ENCODE measurements at regions not wholly inside any gene's neighbourhood (a gene's known extent, or its start where the extent isn't known, plus 50 kb on each side); places are given as distances from the start of the nearest gene placed in this dataset.

DNA sequence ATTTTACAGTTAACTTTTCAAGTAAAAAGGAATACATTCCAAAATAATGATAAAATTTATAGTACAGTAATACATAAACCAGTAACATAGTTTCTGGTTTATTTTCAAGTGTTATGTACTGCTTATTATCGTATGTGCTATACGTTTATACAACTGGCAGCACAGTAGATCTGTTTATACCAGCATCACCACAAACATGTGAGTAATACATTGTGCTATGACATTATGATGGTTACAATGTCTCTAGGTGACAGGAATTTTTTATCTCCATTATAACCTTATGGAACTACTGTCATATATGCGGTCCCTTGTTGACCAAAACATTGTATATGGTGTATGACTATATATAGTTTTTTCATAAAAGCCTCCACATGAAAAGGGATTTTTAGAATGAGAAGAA is 256.9 kb downstream of the ANKRD50 start:
- TF ChIP-seq, protein P1, sequence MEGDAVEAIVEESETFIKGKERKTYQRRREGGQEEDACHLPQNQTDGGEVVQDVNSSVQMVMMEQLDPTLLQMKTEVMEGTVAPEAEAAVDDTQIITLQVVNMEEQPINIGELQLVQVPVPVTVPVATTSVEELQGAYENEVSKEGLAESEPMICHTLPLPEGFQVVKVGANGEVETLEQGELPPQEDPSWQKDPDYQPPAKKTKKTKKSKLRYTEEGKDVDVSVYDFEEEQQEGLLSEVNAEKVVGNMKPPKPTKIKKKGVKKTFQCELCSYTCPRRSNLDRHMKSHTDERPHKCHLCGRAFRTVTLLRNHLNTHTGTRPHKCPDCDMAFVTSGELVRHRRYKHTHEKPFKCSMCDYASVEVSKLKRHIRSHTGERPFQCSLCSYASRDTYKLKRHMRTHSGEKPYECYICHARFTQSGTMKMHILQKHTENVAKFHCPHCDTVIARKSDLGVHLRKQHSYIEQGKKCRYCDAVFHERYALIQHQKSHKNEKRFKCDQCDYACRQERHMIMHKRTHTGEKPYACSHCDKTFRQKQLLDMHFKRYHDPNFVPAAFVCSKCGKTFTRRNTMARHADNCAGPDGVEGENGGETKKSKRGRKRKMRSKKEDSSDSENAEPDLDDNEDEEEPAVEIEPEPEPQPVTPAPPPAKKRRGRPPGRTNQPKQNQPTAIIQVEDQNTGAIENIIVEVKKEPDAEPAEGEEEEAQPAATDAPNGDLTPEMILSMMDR (conservative IDR thresholded peaks at IDR 0.05 in 1 of 2, IDR thresholded peaks at IDR 0.05 in 1 of 2; ENCODE audit: low read depth in 1 of 2, low read length in 2 of 2), result no peak
- no peak for TF ChIP-seq EZH2 (IDR thresholded peaks at IDR 0.05; ENCODE audit: low read length, missing control alignments)

Measured in fibroblast of lung (primary cell).